Embryonic facial prominence (tissue), 1 donor: ENCODE measurements at regions not wholly inside any gene's neighbourhood (a gene's known extent, or its start where the extent isn't known, plus 50 kb on each side); places are given as distances from the start of the nearest gene placed in this dataset.
A peak's percentile ranks its signal among the peaks of the same experiment; 100 is the strongest.
"Not testable (repeated sequence)": the region's sequence is repeated elsewhere in the genome, so short reads cannot be mapped to it uniquely, and the experiment has no call there.

ENCODE experiments used
- DNase-seq: peaks from one replicate; pipeline ENCODE4 v3.0.0-alpha.2; 2016; ENCODE audit errors: extremely low spot score

- DNase-seq, result no peak
Observed at GRCh38 chr13:33411312-33411711, 125.8 kb upstream of the STARD13 start.

- DNase-seq, result no peak
Observed at GRCh38 chr13:33415822-33416221, 130.3 kb upstream of the STARD13 start.

GRCh38 chr13:33418224-33418953 is 132.8 kb upstream of the STARD13 start:
- not testable (repeated sequence) for DNase-seq

GRCh38 chr13:33420117-33420516 is 134.6 kb upstream of the STARD13 start:
- not testable (repeated sequence) for DNase-seq

GRCh38 chr13:33426131-33426530 is 140.6 kb upstream of the STARD13 start:
- DNase-seq, result no peak

- no peak for DNase-seq
Observed at GRCh38 chr13:33433316-33433715, 147.8 kb upstream of the STARD13 start.

GRCh38 chr13:33434676-33435075 is 149.1 kb upstream of the STARD13 start:
- no peak for DNase-seq

- no peak for DNase-seq
Observed at GRCh38 chr13:33435207-33435606, 149.7 kb upstream of the STARD13 start.

GRCh38 chr13:33438918-33439317 is 153.4 kb upstream of the STARD13 start:
- no peak for DNase-seq

- no peak for DNase-seq
Observed at GRCh38 chr13:33441015-33441414, 155.5 kb upstream of the STARD13 start.

GRCh38 chr13:33445024-33445423 is 159.5 kb upstream of the STARD13 start:
- DNase-seq, result no peak

- no peak for DNase-seq
Observed at GRCh38 chr13:33445476-33445875, 159.9 kb upstream of the STARD13 start.

- peak; percentile 62 for DNase-seq
Observed at GRCh38 chr13:33446821-33447725, 161.5 kb upstream of the STARD13 start.

GRCh38 chr13:33448889-33449288 is 163.3 kb upstream of the STARD13 start:
- DNase-seq, result no peak

GRCh38 chr13:33450956-33451709 is 165.6 kb upstream of the STARD13 start:
- no peak for DNase-seq

GRCh38 chr13:33452873-33453517 is 167.4 kb upstream of the STARD13 start:
- DNase-seq, result no peak

- DNase-seq, result no peak
Observed at GRCh38 chr13:33453936-33454335, 168.4 kb upstream of the STARD13 start.

GRCh38 chr13:33454844-33455705 is 169.5 kb upstream of the STARD13 start:
- peak; percentile 53 for DNase-seq

- no peak for DNase-seq
Observed at GRCh38 chr13:33459702-33460101, 174.1 kb upstream of the STARD13 start.

GRCh38 chr13:33462109-33462508 is 176.6 kb upstream of the STARD13 start:
- no peak for DNase-seq

GRCh38 chr13:33464345-33464744 is 178.8 kb upstream of the STARD13 start:
- DNase-seq, result no peak
